Fibroblast of lung (primary cell): ENCODE measurements at regions not wholly inside any gene's neighbourhood (a gene's known extent, or its start where the extent isn't known, plus 50 kb on each side); places are given as distances from the start of the nearest gene placed in this dataset.

Experiments used
- CTCF ChIP-seq, 2 donors: IDR thresholded peaks in 1 of 2; conservative IDR thresholded peaks in 1 of 2; 1 replicate in 1 of 2; 2 replicates in 1 of 2; pipeline ENCODE4 v1.5.1; 2011 to 2012; ENCODE audit warnings: low read length in 2 of 2, control low read depth in 1 of 2, inconsistent platforms in 1 of 2, low read depth in 1 of 2, mild to moderate bottlenecking in 1 of 2
- EZH2 ChIP-seq: IDR thresholded peaks from 2 replicates; pipeline ENCODE4 v1.5.1; 2012; ENCODE audit warnings: low read length, control low read depth, mild to moderate bottlenecking; ENCODE audit errors: missing control alignments

- TF ChIP-seq CTCF (conservative IDR thresholded peaks at IDR 0.05 in 1 of 2, IDR thresholded peaks at IDR 0.05 in 1 of 2; ENCODE audit: low read depth in 1 of 2, low read length in 2 of 2), result no peak
- TF ChIP-seq EZH2, result no peak
Measured at GRCh38 chr9:14535161-14535955, 157.9 kb downstream of the ZDHHC21 start.
